GM23338 (cell line): ENCODE measurements at regions not wholly inside any gene's neighbourhood (a gene's known extent, or its start where the extent isn't known, plus 50 kb on each side); places are given as distances from the start of the nearest gene placed in this dataset.

Experiments used
- CREB1 ChIP-seq: fragments of 250-450 bp; sonication (Bioruptor Pico); IDR thresholded peaks from 2 replicates; pipeline ENCODE4 v1.5.0; 2020; ENCODE audit warnings: low read depth, mild to moderate bottlenecking, moderate library complexity
- EZH2 ChIP-seq: fragments of 200-600 bp; sonication (generic); IDR thresholded peaks from one replicate; pipeline ENCODE4 v1.8.0; 2017; ENCODE audit warnings: antibody characterized with exemption, mild to moderate bottlenecking, low read depth; ENCODE audit not compliant: unreplicated experiment
- EZH2phosphoT487 ChIP-seq: fragments of 200-600 bp; sonication (generic); IDR thresholded peaks from one replicate; pipeline ENCODE4 v1.8.1; 2018; ENCODE audit warnings: antibody characterized with exemption; ENCODE audit not compliant: unreplicated experiment
- JUNB ChIP-seq: IDR thresholded peaks from one replicate; pipeline ENCODE4 v1.6.1; 2016; ENCODE audit warnings: antibody characterized with exemption; ENCODE audit not compliant: unreplicated experiment
- POLR2AphosphoS5 ChIP-seq: IDR thresholded peaks from 2 replicates; pipeline ENCODE4 v1.6.1; 2016; ENCODE audit warnings: antibody characterized with exemption, low read depth
- ZNF331 ChIP-seq: fragments of 250-450 bp; sonication (Bioruptor Pico); IDR thresholded peaks from 2 replicates; pipeline ENCODE4 v1.5.0; 2020; ENCODE audit warnings: low read depth, mild to moderate bottlenecking, moderate library complexity
- TF ChIP-seq, protein P1 (sequence below), 2 experiments: fragments of 200-600 bp in 1 of 2; sonication (generic) in 1 of 2; conservative IDR thresholded peaks; 2 replicates each; pipeline versions ENCODE4 v1.5.1 to v1.6.1; 2016 to 2017; ENCODE audit warnings: antibody characterized with exemption in 2 of 2, low read depth in 2 of 2, mild to moderate bottlenecking in 2 of 2, moderate library complexity in 1 of 2
- TF ChIP-seq, protein P2 (sequence below): IDR thresholded peaks from one replicate; pipeline ENCODE4 v1.6.1; 2018; ENCODE audit warnings: antibody characterized with exemption; ENCODE audit not compliant: unreplicated experiment

- TF ChIP-seq, protein P1, sequence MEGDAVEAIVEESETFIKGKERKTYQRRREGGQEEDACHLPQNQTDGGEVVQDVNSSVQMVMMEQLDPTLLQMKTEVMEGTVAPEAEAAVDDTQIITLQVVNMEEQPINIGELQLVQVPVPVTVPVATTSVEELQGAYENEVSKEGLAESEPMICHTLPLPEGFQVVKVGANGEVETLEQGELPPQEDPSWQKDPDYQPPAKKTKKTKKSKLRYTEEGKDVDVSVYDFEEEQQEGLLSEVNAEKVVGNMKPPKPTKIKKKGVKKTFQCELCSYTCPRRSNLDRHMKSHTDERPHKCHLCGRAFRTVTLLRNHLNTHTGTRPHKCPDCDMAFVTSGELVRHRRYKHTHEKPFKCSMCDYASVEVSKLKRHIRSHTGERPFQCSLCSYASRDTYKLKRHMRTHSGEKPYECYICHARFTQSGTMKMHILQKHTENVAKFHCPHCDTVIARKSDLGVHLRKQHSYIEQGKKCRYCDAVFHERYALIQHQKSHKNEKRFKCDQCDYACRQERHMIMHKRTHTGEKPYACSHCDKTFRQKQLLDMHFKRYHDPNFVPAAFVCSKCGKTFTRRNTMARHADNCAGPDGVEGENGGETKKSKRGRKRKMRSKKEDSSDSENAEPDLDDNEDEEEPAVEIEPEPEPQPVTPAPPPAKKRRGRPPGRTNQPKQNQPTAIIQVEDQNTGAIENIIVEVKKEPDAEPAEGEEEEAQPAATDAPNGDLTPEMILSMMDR (conservative IDR thresholded peaks at IDR 0.05; ENCODE audit: low read depth in 2 of 2): no peak
- no peak for TF ChIP-seq EZH2
- no peak for TF ChIP-seq EZH2phosphoT487
- TF ChIP-seq, protein P2, sequence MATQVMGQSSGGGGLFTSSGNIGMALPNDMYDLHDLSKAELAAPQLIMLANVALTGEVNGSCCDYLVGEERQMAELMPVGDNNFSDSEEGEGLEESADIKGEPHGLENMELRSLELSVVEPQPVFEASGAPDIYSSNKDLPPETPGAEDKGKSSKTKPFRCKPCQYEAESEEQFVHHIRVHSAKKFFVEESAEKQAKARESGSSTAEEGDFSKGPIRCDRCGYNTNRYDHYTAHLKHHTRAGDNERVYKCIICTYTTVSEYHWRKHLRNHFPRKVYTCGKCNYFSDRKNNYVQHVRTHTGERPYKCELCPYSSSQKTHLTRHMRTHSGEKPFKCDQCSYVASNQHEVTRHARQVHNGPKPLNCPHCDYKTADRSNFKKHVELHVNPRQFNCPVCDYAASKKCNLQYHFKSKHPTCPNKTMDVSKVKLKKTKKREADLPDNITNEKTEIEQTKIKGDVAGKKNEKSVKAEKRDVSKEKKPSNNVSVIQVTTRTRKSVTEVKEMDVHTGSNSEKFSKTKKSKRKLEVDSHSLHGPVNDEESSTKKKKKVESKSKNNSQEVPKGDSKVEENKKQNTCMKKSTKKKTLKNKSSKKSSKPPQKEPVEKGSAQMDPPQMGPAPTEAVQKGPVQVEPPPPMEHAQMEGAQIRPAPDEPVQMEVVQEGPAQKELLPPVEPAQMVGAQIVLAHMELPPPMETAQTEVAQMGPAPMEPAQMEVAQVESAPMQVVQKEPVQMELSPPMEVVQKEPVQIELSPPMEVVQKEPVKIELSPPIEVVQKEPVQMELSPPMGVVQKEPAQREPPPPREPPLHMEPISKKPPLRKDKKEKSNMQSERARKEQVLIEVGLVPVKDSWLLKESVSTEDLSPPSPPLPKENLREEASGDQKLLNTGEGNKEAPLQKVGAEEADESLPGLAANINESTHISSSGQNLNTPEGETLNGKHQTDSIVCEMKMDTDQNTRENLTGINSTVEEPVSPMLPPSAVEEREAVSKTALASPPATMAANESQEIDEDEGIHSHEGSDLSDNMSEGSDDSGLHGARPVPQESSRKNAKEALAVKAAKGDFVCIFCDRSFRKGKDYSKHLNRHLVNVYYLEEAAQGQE: no peak
- TF ChIP-seq POLR2AphosphoS5: no peak
- no peak for TF ChIP-seq CREB1 (CRISPR knock-in tag)
- TF ChIP-seq JUNB: no peak
- no peak for TF ChIP-seq ZNF331 (CRISPR knock-in tag)
Observed at GRCh38 chr18:72261590-72261989, 282.6 kb downstream of the CBLN2 start.
